GM18868 (cell line): ENCODE measurements at regions not wholly inside any gene's neighbourhood (a gene's known extent, or its start where the extent isn't known, plus 50 kb on each side); places are given as distances from the start of the nearest gene placed in this dataset.
"Not testable (repeated sequence)": the region's sequence is repeated elsewhere in the genome, so short reads cannot be mapped to it uniquely, and the experiment has no call there.

ENCODE experiments used
- ATAC-seq: cut with Tn5 transposase; IDR thresholded peaks from one replicate; pipeline ENCODE4 v1.9.1; 2021; ENCODE audit warnings: mild to moderate bottlenecking, moderate library complexity; ENCODE audit not compliant: unreplicated experiment

GRCh38 chr12:131557078-131557709, 153.7 kb upstream of the SFSWAP start:
- ATAC-seq, result no peak

GRCh38 chr12:131559517-131560516, 151.1 kb upstream of the SFSWAP start:
- no peak for ATAC-seq

- no peak for ATAC-seq
These were observed 149.8 kb upstream of the SFSWAP start for GRCh38 chr12:131561051-131561450.

- ATAC-seq, result no peak
These were observed 148.8 kb upstream of the SFSWAP start for GRCh38 chr12:131561891-131562684.

GRCh38 chr12:131564138-131564727, 146.7 kb upstream of the SFSWAP start:
- ATAC-seq, result not testable (repeated sequence)

DNA sequence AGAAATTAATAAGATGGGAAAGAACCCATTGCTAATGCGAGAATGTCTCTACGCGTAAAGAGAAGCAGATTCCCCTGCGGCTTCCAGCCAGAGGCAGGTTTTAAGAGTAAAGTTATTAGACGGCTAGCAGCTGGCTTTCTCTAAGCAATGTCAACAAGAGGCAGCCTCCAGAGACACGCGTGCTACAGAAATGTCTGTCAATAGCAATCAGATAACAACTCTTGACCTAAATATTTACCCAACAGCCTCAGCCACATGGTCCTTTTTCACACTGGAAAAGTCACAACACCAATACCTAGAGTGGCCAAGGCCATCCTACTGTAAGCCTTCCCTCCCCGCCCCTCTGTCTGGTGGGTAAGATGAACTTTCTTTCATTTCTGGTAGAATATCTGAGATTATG, 146.0 kb upstream of the SFSWAP start:
- no peak for ATAC-seq

DNA sequence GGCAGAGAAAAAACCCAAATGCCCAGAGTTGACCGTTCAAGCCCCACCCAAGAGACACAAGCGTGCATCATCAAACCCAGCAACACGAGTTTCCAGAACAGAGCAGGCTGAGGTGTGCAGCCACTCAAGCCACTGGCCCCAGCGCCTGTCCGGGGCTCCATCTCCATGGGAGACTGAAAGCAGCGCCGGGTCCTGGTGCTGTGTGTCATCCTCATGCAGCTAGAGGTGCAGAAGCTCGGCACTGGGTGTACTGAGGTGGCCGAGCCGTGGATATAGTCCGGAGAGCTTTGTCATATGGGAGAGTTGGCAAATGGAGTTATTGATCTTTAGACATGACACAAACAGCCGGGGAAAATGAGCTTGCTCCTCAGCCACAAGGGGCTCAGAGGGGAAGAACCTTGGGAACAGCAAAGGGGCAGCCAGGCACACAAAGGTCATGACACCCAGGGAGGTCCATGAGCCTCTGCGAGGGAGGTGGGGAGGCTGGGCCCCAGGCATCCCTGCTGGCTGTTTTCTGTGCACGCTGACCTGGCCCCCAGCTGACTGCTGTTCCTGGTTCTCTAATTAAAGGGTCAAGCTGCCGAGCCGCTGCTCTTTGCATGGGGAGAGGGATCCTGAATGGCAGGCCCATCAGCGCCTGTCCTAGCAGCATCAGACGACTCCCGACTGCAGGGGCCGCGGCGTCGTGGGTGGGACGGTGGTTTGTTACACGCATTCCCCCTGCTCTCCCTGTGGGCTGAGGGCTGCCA, 145.4 kb upstream of the SFSWAP start:
- ATAC-seq, result no peak

- no peak for ATAC-seq
These were observed 142.6 kb upstream of the SFSWAP start for GRCh38 chr12:131568336-131568735.

DNA sequence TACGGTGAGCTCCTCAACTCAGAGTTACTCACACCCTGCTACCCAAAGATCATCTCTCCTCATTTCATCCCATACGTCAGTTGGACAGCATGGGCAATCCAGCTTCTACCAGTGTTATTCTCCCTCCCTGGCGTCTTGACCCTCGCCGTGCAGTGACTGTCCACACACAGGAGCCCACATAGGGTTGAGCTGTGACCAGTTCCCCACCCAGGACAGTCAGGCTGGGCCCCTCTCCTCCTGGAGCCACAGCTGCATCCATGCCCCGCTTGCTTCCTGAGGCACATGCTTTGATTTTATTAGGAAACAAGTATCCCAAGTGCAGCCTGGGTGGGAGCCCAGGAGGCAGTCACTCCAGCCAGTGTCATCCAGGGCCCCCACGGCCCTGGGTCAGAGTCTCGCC, 140.3 kb upstream of the SFSWAP start:
- no peak for ATAC-seq

- ATAC-seq, result no peak
These were observed 139.1 kb upstream of the SFSWAP start for GRCh38 chr12:131571827-131572226.

- ATAC-seq, result no peak
These were observed 138.3 kb upstream of the SFSWAP start for GRCh38 chr12:131572626-131573025.

- no peak for ATAC-seq
These were observed 137.1 kb upstream of the SFSWAP start for GRCh38 chr12:131573631-131574394.

- ATAC-seq, result no peak
These were observed 136.5 kb upstream of the SFSWAP start for GRCh38 chr12:131574395-131574771.

GRCh38 chr12:131575371-131575770, 135.5 kb upstream of the SFSWAP start:
- no peak for ATAC-seq

DNA sequence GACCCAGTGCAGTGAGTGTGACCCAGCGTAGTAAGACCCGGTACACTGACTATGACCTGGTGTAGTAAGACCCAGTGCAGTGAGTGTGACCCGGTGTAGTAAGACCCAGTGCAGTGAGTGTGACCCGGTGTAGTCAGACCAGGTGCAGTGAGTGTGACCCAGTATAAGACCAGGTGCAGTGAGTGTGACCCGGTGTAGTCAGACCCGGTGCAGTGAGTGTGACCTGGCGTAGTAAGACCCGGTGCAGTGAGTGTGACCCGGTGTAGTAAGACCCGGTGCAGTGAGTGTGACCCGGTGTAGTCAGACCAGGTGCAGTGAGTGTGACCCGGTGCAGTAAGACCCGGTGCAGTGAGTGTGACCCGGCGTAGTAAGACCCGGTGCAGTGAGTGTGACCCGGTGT, 134.2 kb upstream of the SFSWAP start:
- not testable (repeated sequence) for ATAC-seq

DNA sequence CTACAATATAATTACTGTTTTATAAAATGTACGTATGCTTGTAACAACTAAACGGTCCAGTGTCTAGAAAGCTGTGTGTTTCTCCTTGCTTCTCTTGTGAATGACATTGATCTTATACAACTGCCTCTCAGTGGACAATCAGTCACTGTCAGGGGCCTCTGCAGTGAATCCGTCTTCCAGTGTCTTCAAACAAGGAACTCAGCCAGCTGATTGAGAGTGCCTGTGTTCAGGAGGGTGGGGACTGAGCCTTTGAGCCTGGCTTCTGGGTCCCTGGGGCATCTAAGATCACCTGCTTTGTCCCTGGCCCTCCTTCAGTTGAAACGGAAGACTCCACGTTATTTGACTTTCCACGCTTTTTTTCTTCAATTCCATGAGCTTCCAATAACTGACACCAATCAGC, 133.1 kb upstream of the SFSWAP start:
- no peak for ATAC-seq

- no peak for ATAC-seq
These were observed 131.9 kb upstream of the SFSWAP start for GRCh38 chr12:131578828-131579470.

DNA sequence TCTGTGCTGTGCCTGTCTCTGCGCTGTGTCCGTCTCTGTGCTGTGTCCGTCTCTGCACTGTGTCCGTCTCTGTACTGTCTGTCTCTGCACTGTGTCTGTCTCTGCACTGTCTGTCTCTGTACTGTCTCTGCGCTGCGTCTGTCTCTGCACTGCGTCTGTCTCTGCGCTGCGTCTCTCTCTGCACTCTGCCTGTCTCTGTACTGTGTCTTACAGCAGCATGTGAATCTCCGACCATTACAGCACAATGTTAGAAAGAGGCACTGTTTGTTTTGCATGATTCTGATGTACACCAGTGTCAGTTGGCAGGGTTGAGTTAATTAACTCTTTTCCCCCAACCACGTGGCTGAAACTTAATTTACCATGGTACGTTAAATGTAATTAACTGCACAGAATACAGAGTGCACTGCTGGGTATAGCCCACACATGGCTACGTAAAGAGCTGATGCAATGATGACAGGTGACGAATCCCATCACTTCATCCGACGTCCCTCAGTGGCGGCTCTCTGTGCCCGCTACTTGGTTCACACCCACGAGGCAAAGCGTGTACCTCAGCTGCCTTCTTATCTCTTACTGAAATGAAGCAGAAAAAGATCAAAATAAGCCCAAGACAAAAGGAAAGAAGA, 127.7 kb upstream of the SFSWAP start:
- ATAC-seq, result no peak

DNA sequence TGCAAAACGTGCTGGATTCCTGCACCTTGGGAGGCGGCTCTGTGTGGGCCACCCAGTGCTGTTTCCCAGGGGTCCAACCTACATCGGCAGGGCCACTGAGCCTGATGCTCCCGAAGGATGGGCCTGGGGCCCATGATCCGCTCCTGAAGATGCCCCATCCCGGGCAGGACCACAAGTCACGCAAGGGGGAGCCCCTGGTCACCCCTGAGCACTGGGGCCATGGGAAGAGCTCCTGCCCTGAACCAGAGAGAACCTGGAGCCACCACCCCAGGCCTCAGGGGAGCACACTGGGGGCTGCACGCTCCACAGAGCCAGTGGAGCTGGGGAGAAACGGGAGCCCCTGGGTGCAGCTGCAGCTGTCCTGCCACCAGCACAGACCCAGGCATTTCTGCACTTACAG, 124.6 kb upstream of the SFSWAP start:
- no peak for ATAC-seq
